K562 (cell line): ENCODE measurements at regions not wholly inside any gene's neighbourhood (a gene's known extent, or its start where the extent isn't known, plus 50 kb on each side); places are given as distances from the start of the nearest gene placed in this dataset.

Experiments used
- ATAC-seq: fragments of 200-7000 bp; cut with Tn5 transposase; 3 replicates; pipeline ENCODE4 v1.9.1; 2020; ENCODE audit warnings: moderate library complexity
- BruUV-seq: library from RNA; stranded (reverse); fragments of 400-500 nt; replicated peaks from 2 replicates; lab custom pipeline; 2021; lab: Mats Ljungman, UMichigan
- CTCF ChIA-PET: fragments of 300-600 bp; formaldehyde crosslinking; extraction: SDS; loops from one replicate; lab custom pipeline; 2021; ENCODE audit warnings: low intra/inter-chr PET ratio; lab: Yijun Ruan, JAX
- POLR2A ChIA-PET: fragments of 300-600, 350-650 bp; sonication (Branson Sonifier 250); formaldehyde crosslinking; extraction: SDS; loops from one replicate; lab custom pipeline; 2021; ENCODE audit warnings: antibody characterized with exemption, inconsistent platforms; lab: Yijun Ruan, JAX
- DNase-seq, 4 experiments: peaks; one replicate each; pipeline versions ENCODE4 v3.0.0 to v3.0.0-alpha.2; 2011 to 2018; ENCODE audit warnings: low spot score in 3 of 4, mixed read lengths in 3 of 4; ENCODE audit errors: extremely low read depth in 1 of 4
- FAIRE-seq: peaks from 2 replicates; lab custom pipeline; 2011; peaks lifted over from hg19 to GRCh38; lab: Jason Lieb, UNC
- H2AFZ ChIP-seq: 2 replicates; pipeline ENCODE4 v1.6.0; 2011; ENCODE audit warnings: low read depth, low read length, control low read depth, inconsistent platforms
- H3K27ac ChIP-seq: fragments of 200-600 bp; 3 replicates; pipeline ENCODE4 v1.8.0; 2011; ENCODE audit warnings: low read depth, mild to moderate bottlenecking, control low read depth, inconsistent platforms, low read length, moderate library complexity, mixed read lengths; ENCODE audit errors: extremely low read depth
- H3K27me3 ChIP-seq, 2 experiments: fragments of 300-600 bp in 1 of 2; 2 replicates in 1 of 2; 3 replicates in 1 of 2; pipeline versions ENCODE4 v1.6.0 to v1.8.0; 2011; ENCODE audit warnings: inconsistent platforms in 2 of 2, low read length in 2 of 2, mild to moderate bottlenecking in 1 of 2, mixed read lengths in 1 of 2, moderate library complexity in 1 of 2; ENCODE audit not compliant: control insufficient read depth in 2 of 2, insufficient read depth in 2 of 2
- H3K36me3 ChIP-seq: fragments of 300-600 bp; 3 replicates; pipeline ENCODE4 v1.8.0; 2011; ENCODE audit warnings: mild to moderate bottlenecking, low read length, inconsistent platforms; ENCODE audit not compliant: control insufficient read depth, insufficient read depth
- H3K4me1 ChIP-seq, 2 experiments: fragments of 200-600 bp in 1 of 2; replicated peaks in 1 of 2; 2 replicates in 1 of 2; 3 replicates in 1 of 2; pipeline versions ENCODE4 v1.5.1 to v1.8.0; 2011; ENCODE audit warnings: inconsistent platforms in 2 of 2, low read length in 2 of 2, mild to moderate bottlenecking in 1 of 2, mixed read lengths in 1 of 2, moderate library complexity in 1 of 2; ENCODE audit not compliant: control insufficient read depth in 2 of 2, insufficient read depth in 2 of 2
- H3K4me2 ChIP-seq: 2 replicates; pipeline ENCODE4 v1.6.1; 2011; ENCODE audit warnings: low read length, control low read depth, inconsistent platforms, mixed read lengths; ENCODE audit not compliant: insufficient read depth
- H3K4me3 ChIP-seq: fragments of 200-600 bp; sonication (generic), shearing (Covaris generic); 2 replicates; pipeline ENCODE4 v1.5.1; 2016; ENCODE audit warnings: control low read depth, inconsistent platforms
- H3K79me2 ChIP-seq: fragments of 200-600 bp; 3 replicates; pipeline ENCODE4 v1.8.0; 2011; ENCODE audit warnings: low read length, inconsistent platforms; ENCODE audit not compliant: control insufficient read depth, insufficient read depth
- H3K9ac ChIP-seq, 2 experiments: 2 replicates each; pipeline versions ENCODE4 v1.6.0 to v1.6.1; 2011; ENCODE audit warnings: low read depth in 2 of 2, low read length in 2 of 2, control low read depth in 1 of 2, inconsistent platforms in 1 of 2, mild to moderate bottlenecking in 1 of 2, mixed read lengths in 1 of 2; ENCODE audit not compliant: insufficient read depth in 1 of 2
- H3K9me1 ChIP-seq: one replicate; pipeline ENCODE4 v1.6.0; 2011; ENCODE audit warnings: inconsistent platforms, mild to moderate bottlenecking, low read length, moderate library complexity; ENCODE audit not compliant: control insufficient read depth, insufficient read depth
- H3K9me3 ChIP-seq: replicated peaks from 2 replicates; pipeline ENCODE4 v1.5.1; 2011; ENCODE audit warnings: low read depth, low read length, inconsistent platforms; ENCODE audit not compliant: control insufficient read depth, insufficient read depth
- H4K20me1 ChIP-seq: replicated peaks from 2 replicates; pipeline ENCODE4 v1.6.1; 2011; ENCODE audit warnings: low read length, inconsistent platforms, mixed read lengths; ENCODE audit not compliant: control insufficient read depth, insufficient read depth
- C11orf30 ChIP-seq: fragments of 450-650 bp; IDR thresholded peaks from 2 replicates; pipeline ENCODE4 v1.6.1; 2016; ENCODE audit warnings: low read depth, mild to moderate bottlenecking
- EZH2 ChIP-seq: IDR thresholded peaks from 2 replicates; pipeline ENCODE4 v1.6.1; 2012; ENCODE audit warnings: low read depth, mild to moderate bottlenecking, inconsistent platforms, low read length, borderline replicate concordance
- FOXA3 ChIP-seq, 2 experiments: fragments of 450-650 bp in 1 of 2; sonication (generic) in 1 of 2; formaldehyde crosslinking; IDR thresholded peaks in 1 of 2; conservative IDR thresholded peaks in 1 of 2; 2 replicates each; pipeline versions ENCODE4 v1.4.0 to v1.8.0; 2020 to 2022; ENCODE audit warnings: mild to moderate bottlenecking in 2 of 2, missing genetic modification reagents in 1 of 2
- FOXK1 ChIP-seq: sonication (generic); formaldehyde crosslinking; IDR thresholded peaks from 2 replicates; pipeline ENCODE4 v1.8.0; 2022; ENCODE audit warnings: missing genetic modification reagents, mild to moderate bottlenecking, borderline replicate concordance
- FOXO4 ChIP-seq: fragments of 450-650 bp; formaldehyde crosslinking; IDR thresholded peaks from 2 replicates; pipeline ENCODE4 v1.4.0; 2020; ENCODE audit warnings: mild to moderate bottlenecking, moderate library complexity
- HDAC1 ChIP-seq, 2 experiments: fragments of 450-650 bp; IDR thresholded peaks; 2 replicates each; pipeline ENCODE4 v1.6.1; 2016 to 2017; ENCODE audit warnings: inconsistent platforms in 1 of 2, mild to moderate bottlenecking in 1 of 2, moderate library complexity in 1 of 2
- KAT2B ChIP-seq: IDR thresholded peaks from one replicate; pipeline ENCODE4 v1.6.1; 2012; ENCODE audit warnings: low read depth, mild to moderate bottlenecking, control low read depth, inconsistent platforms, low read length, moderate library complexity
- KLF1 ChIP-seq: fragments of 450-650 bp; IDR thresholded peaks from 2 replicates; pipeline ENCODE4 v1.6.1; 2016; ENCODE audit warnings: missing genetic modification characterization, missing compliant biosample characterization
- MAFF ChIP-seq: IDR thresholded peaks from 2 replicates; pipeline ENCODE4 v1.6.1; 2012; ENCODE audit warnings: low read length, improper control_type of control experiment
- MAFG ChIP-seq: fragments of 450-650 bp; conservative IDR thresholded peaks from 2 replicates; pipeline ENCODE4 v1.6.1; 2016; ENCODE audit warnings: missing genetic modification characterization, missing compliant biosample characterization
- MCM7 ChIP-seq, 2 experiments: fragments of 450-650 bp; IDR thresholded peaks; 2 replicates each; pipeline ENCODE4 v1.6.1; 2016 to 2018
- MEF2A ChIP-seq: IDR thresholded peaks from 2 replicates; pipeline ENCODE4 v1.6.1; 2011; ENCODE audit warnings: low read depth, mild to moderate bottlenecking, low read length, moderate library complexity; ENCODE audit not compliant: control insufficient read depth
- ZKSCAN3 ChIP-seq: fragments of 250-450 bp; sonication (Bioruptor Pico); IDR thresholded peaks from 2 replicates; pipeline ENCODE4 v1.4.0; 2020
- ZNF133 ChIP-seq: fragments of 250-450 bp; sonication (Bioruptor Pico); IDR thresholded peaks from 2 replicates; pipeline ENCODE4 v1.4.0; 2020; ENCODE audit warnings: mild to moderate bottlenecking
- ZNF140 ChIP-seq: fragments of 250-450 bp; sonication (Bioruptor Pico); IDR thresholded peaks from 2 replicates; pipeline ENCODE4 v1.8.0; 2021; ENCODE audit warnings: moderate library complexity, mild to moderate bottlenecking, inconsistent platforms
- ZNF316 ChIP-seq: fragments of 450-650 bp; IDR thresholded peaks from 2 replicates; pipeline ENCODE4 v1.6.1; 2016
- ZNF354B ChIP-seq: fragments of 250-450 bp; sonication (Bioruptor Pico); IDR thresholded peaks from 2 replicates; pipeline ENCODE4 v1.4.0; 2020
- ZNF644 ChIP-seq: fragments of 200-800 bp; sonication (Bioruptor generic); IDR thresholded peaks from 2 replicates; pipeline ENCODE4 v1.6.1; 2016; ENCODE audit warnings: low read depth, missing genetic modification characterization, missing compliant biosample characterization
- ZNF79 ChIP-seq: fragments of 250-450 bp; sonication (Bioruptor Pico); IDR thresholded peaks from 2 replicates; pipeline ENCODE4 v1.4.0; 2020; ENCODE audit warnings: low read depth, mild to moderate bottlenecking, moderate library complexity
- WGBS: fragments of 100-300 bp; shearing (Covaris generic); methylation state at CpG from one replicate; pipeline ENCODE4 v1.1.6; 2016; ENCODE audit warnings: low coverage, mixed read lengths; ENCODE audit not compliant: insufficient coverage; ENCODE audit errors: missing lambda C conversion rate; 5-methylcytosine and 5-hydroxymethylcytosine counted together
- in situ Hi-C: fragments of 300-500 bp; cut with MboI; formaldehyde crosslinking; loops from 4 replicates; pipeline ENCODE4 v1.15.0; 2018; ENCODE audit warnings: inconsistent platforms, mixed read lengths
- intact Hi-C: fragments of 100-400 bp; cut with micrococcal nuclease; formaldehyde crosslinking; loops from 2 replicates; pipeline ENCODE4 v1.14.2; 2022

DNA sequence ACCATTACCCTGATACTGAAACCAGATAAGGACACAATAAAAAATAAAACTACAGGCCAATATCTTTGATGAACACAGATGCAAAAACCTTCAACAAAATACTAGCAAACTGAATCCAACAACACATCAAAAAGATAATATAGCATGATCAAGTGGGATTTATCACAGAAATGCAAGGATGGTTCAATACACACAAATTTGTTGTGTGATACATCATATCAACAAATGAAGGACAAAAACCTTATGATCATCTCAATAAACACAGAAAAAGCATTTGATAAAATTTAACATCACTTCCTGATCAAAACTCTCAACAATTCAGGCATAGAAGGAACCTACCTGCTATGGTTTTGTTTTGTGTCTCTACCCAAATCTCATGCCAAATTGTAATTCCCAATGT lies 74.3 kb upstream of the VANGL1 start (continued):
- no peak for TF ChIP-seq MEF2A
- TF ChIP-seq FOXK1: no peak
- TF ChIP-seq KAT2B: no peak
- no peak for TF ChIP-seq KLF1

DNA sequence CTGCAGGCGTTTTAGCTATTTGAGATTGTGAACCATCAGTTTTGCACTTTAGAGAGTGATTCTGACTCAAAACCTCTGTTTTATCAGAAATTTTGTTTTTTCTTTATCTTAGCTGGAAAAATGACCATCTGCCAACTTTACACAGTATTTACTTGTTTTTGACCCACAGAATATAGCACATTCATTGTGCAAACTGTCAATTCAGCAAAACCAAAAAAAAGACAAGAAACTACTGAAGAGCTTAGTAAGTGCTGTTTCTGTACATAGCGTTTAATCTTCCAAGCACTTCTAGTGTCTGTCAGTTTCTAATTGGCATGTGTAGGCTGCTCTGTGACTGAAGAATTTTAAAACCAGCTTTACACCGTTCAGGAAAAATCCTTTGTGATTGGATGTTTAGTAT lies 76.0 kb upstream of the VANGL1 start:
- 0% methylated on average over 3 of the region's 3 CpGs for WGBS
- H4K20me1 ChIP-seq: no peaks in the 10 kb centered on the region
- no peak overlapping the region for H3K4me3 ChIP-seq
- H3K27me3 ChIP-seq: no peaks in the 10 kb centered on the region
- no peak for DNase-seq
- H3K9me3 ChIP-seq: no peaks in the 10 kb centered on the region; the same call in 1 of the 2 replicates
- H3K4me2 ChIP-seq: no peak overlapping the region
- no peak overlapping the region for H3K27ac ChIP-seq
- no peaks in the 10 kb centered on the region for H3K9me1 ChIP-seq
- FAIRE-seq: no peak
- intact Hi-C loops (no loop called here), in situ Hi-C loops (no loop called here)
- POLR2A ChIA-PET: no interaction called here
- no peaks in the 10 kb centered on the region for H3K79me2 ChIP-seq
- peaks cover 0 to 3% of the 10 kb centered on the region in 2 experiments; a peak in 1 of 5 replicates for H3K4me1 ChIP-seq
- no peak overlapping the region for H2AFZ ChIP-seq
- no peak for ATAC-seq
- no peak overlapping the region for H3K9ac ChIP-seq
- BruUV-seq: no TSS peak
- CTCF ChIA-PET: no interaction called here
- H3K36me3 ChIP-seq: no peaks in the 10 kb centered on the region
- TF ChIP-seq ZKSCAN3 (CRISPR knock-in tag): no peak
- TF ChIP-seq ZNF354B (CRISPR knock-in tag): no peak
- TF ChIP-seq ZNF133 (CRISPR knock-in tag): no peak
- TF ChIP-seq HDAC1 (IDR thresholded peaks at IDR 0.05): no peak
- no peak for TF ChIP-seq FOXO4 (CRISPR knock-in tag)
- no peak for TF ChIP-seq ZNF79 (CRISPR knock-in tag)
- TF ChIP-seq FOXA3 (CRISPR knock-in tag; conservative IDR thresholded peaks at IDR 0.05 in 1 of 2, IDR thresholded peaks at IDR 0.05 in 1 of 2): no peak
- TF ChIP-seq ZNF140 (CRISPR knock-in tag): no peak
- TF ChIP-seq EZH2: no peak
- TF ChIP-seq MAFF: peak; percentile 71
- peak; percentile 75 for TF ChIP-seq ZNF316
- no peak for TF ChIP-seq ZNF644 (tag)
- no peak for TF ChIP-seq MCM7 (IDR thresholded peaks at IDR 0.05)
- TF ChIP-seq C11orf30: peak; percentile 49; the same call in 1 of the 2 replicates
- peak; percentile 33; the same call in 1 of the 2 replicates for TF ChIP-seq MAFG (tag)
